ENCODE measurements at regions not wholly inside any gene's neighbourhood (a gene's known extent, or its start where the extent isn't known, plus 50 kb on each side); places are given as distances from the start of the nearest gene placed in this dataset.
"Not testable (repeated sequence)": the region's sequence is repeated elsewhere in the genome, so short reads cannot be mapped to it uniquely, and the experiment has no call there.

- DNase-seq (ENCODE audit: low read depth): no peak
These were observed 66.7 kb upstream of the MYO3A start for GRCh38 chr10:25867321-25867720.

GRCh38 chr10:25869067-25869591, 64.9 kb upstream of the MYO3A start:
- no peak for DNase-seq (ENCODE audit: low read depth)

- DNase-seq (ENCODE audit: low read depth): no peak
These were observed 64.4 kb upstream of the MYO3A start for GRCh38 chr10:25869609-25870008.

- not testable (repeated sequence) for DNase-seq (ENCODE audit: low read depth)
These were observed 59.6 kb upstream of the MYO3A start for GRCh38 chr10:25874402-25874801.

- peak; percentile 48 for DNase-seq (ENCODE audit: low read depth)
These were observed 58.4 kb upstream of the MYO3A start for GRCh38 chr10:25875556-25876165.

- no peak for DNase-seq (ENCODE audit: low read depth)
These were observed 56.7 kb upstream of the MYO3A start for GRCh38 chr10:25877296-25877695.

Data from stromal cell of bone marrow (primary cell).